Keratinocyte (primary cell): ENCODE measurements at regions not wholly inside any gene's neighbourhood (a gene's known extent, or its start where the extent isn't known, plus 50 kb on each side); places are given as distances from the start of the nearest gene placed in this dataset.

Experiments
- DNase-seq: peaks from one replicate; pipeline ENCODE4 v3.0.0-alpha.2; 2011; ENCODE audit warnings: low read depth, missing footprints, low spot score
- FAIRE-seq: peaks from 2 replicates; lab custom pipeline; 2011; peaks lifted over from hg19 to GRCh38; lab: Jason Lieb, UNC
- H2AFZ ChIP-seq: 2 replicates; pipeline ENCODE4 v1.6.0; 2012; ENCODE audit warnings: low read length, control low read depth, inconsistent platforms; ENCODE audit not compliant: control insufficient read depth
- H3K27ac ChIP-seq: 2 replicates; pipeline ENCODE4 v1.5.1; 2011; ENCODE audit warnings: low read length; ENCODE audit not compliant: control insufficient read depth, insufficient read depth
- H3K27me3 ChIP-seq: 3 replicates; pipeline ENCODE4 v1.6.0; 2011; ENCODE audit warnings: low read length; ENCODE audit not compliant: control insufficient read depth, insufficient read depth; ENCODE audit errors: extremely low read depth
- H3K36me3 ChIP-seq, 2 experiments: 2 replicates in 1 of 2; 3 replicates in 1 of 2; pipeline ENCODE4 v1.5.1; 2011; ENCODE audit warnings: low read length in 2 of 2, mild to moderate bottlenecking in 1 of 2; ENCODE audit not compliant: control insufficient read depth in 2 of 2, insufficient read depth in 2 of 2; ENCODE audit errors: extremely low read depth in 1 of 2
- H3K4me1 ChIP-seq: 3 replicates; pipeline ENCODE4 v1.5.1; 2011; ENCODE audit warnings: low read length; ENCODE audit not compliant: control insufficient read depth, insufficient read depth; ENCODE audit errors: extremely low read depth
- H3K4me2 ChIP-seq: 3 replicates; pipeline ENCODE4 v1.6.0; 2011; ENCODE audit warnings: low read depth, low read length; ENCODE audit not compliant: control insufficient read depth, insufficient read depth; ENCODE audit errors: extremely low read depth
- H3K4me3 ChIP-seq, 3 experiments: fragments of 200-600 bp in 1 of 3; sonication (generic) in 1 of 3; 2 replicates in 2 of 3; 3 replicates in 1 of 3; pipeline ENCODE4 v1.5.1; 2011 to 2016; ENCODE audit warnings: low read length in 3 of 3, mild to moderate bottlenecking in 3 of 3, control low read depth in 2 of 3, inconsistent platforms in 1 of 3, low read depth in 1 of 3, mixed read lengths in 1 of 3, mixed run types in 1 of 3, moderate library complexity in 1 of 3; ENCODE audit not compliant: control insufficient read depth in 2 of 3, insufficient read depth in 2 of 3; ENCODE audit errors: extremely low read depth in 1 of 3
- H3K79me2 ChIP-seq: 2 replicates; pipeline ENCODE4 v1.6.0; 2012; ENCODE audit warnings: low read length; ENCODE audit not compliant: control insufficient read depth, insufficient read depth
- H3K9ac ChIP-seq: 3 replicates; pipeline ENCODE4 v1.6.0; 2011; ENCODE audit warnings: low read length; ENCODE audit not compliant: control insufficient read depth, insufficient read depth; ENCODE audit errors: extremely low read depth
- H3K9me1 ChIP-seq: 3 replicates; pipeline ENCODE4 v1.6.0; 2011; ENCODE audit warnings: low read length; ENCODE audit not compliant: control insufficient read depth, insufficient read depth; ENCODE audit errors: extremely low read depth
- H3K9me3 ChIP-seq: 2 replicates; pipeline ENCODE4 v1.5.1; 2012; ENCODE audit warnings: low read depth, low read length; ENCODE audit not compliant: control insufficient read depth
- H4K20me1 ChIP-seq: 3 replicates; pipeline ENCODE4 v1.6.0; 2011; ENCODE audit warnings: low read length; ENCODE audit not compliant: control insufficient read depth, insufficient read depth; ENCODE audit errors: extremely low read depth
- CTCF ChIP-seq, 3 experiments: IDR thresholded peaks in 1 of 3; conservative IDR thresholded peaks in 1 of 3; optimal IDR thresholded peaks in 1 of 3; 2 replicates in 2 of 3; 3 replicates in 1 of 3; pipeline versions ENCODE3 to v1.5.1; 2011; ENCODE audit warnings: low read length in 3 of 3, mild to moderate bottlenecking in 3 of 3, moderate library complexity in 2 of 3, control low read depth in 1 of 3, inconsistent platforms in 1 of 3; ENCODE audit not compliant: insufficient read depth in 2 of 3; ENCODE audit errors: extremely low read depth in 1 of 3
- EZH2 ChIP-seq: IDR thresholded peaks from one replicate; pipeline ENCODE4 v1.6.1; 2012; ENCODE audit warnings: inconsistent platforms, mild to moderate bottlenecking, low read length, moderate library complexity
- dilution Hi-C: fragments of 300-500 bp; cut with MboI; formaldehyde crosslinking; loops from one replicate; pipeline ENCODE4 v1.7.0; 2020; ENCODE audit warnings: low sequenced_read_pairs; ENCODE audit not compliant: extremely low pct_ligation_motif_present

GRCh38 chr2:71951083-71951468, 196.6 kb downstream of the CYP26B1 start:
- TF ChIP-seq CTCF (optimal IDR thresholded peaks at IDR 0.05 in 1 of 3, IDR thresholded peaks at IDR 0.05 in 1 of 3, conservative IDR thresholded peaks at IDR 0.05 in 1 of 3; ENCODE audit: extremely low read depth in 1 of 3, insufficient read depth in 2 of 3, low read length in 3 of 3) (no peak), EZH2 (no peak)
- DNase-seq (no peak), FAIRE-seq (no peak)
- H3K9ac ChIP-seq = no peak overlapping the region
- no peak overlapping the region for H2AFZ ChIP-seq
- dilution Hi-C loops = no loop called here
- no peaks in the 10 kb centered on the region for H4K20me1 ChIP-seq
- H3K4me2 ChIP-seq = no peak overlapping the region
- H3K36me3 ChIP-seq = no peaks in the 10 kb centered on the region
- no peak overlapping the region for H3K27ac ChIP-seq
- no peaks in the 10 kb centered on the region for H3K79me2 ChIP-seq
- no peaks in the 10 kb centered on the region for H3K9me1 ChIP-seq
- no peaks in the 10 kb centered on the region for H3K9me3 ChIP-seq
- H3K4me1 ChIP-seq = peaks cover 19% of the 10 kb centered on the region
- no peak overlapping the region for H3K4me3 ChIP-seq
- no peaks in the 10 kb centered on the region for H3K27me3 ChIP-seq

- Histone ChIP-seq H4K20me1 (no peaks in the 10 kb centered on the region), H2AFZ (no peak overlapping the region), H3K27me3 (no peaks in the 10 kb centered on the region), H3K79me2 (no peaks in the 10 kb centered on the region), H3K4me2 (no peak overlapping the region), H3K9me1 (no peaks in the 10 kb centered on the region), H3K36me3 (no peaks in the 10 kb centered on the region), H3K27ac (no peak overlapping the region), H3K9me3 (no peaks in the 10 kb centered on the region), H3K4me1 (peaks cover 19% of the 10 kb centered on the region), H3K9ac (no peak overlapping the region), H3K4me3 (no peak overlapping the region)
- no peak for TF ChIP-seq CTCF (optimal IDR thresholded peaks at IDR 0.05 in 1 of 3, IDR thresholded peaks at IDR 0.05 in 1 of 3, conservative IDR thresholded peaks at IDR 0.05 in 1 of 3; ENCODE audit: extremely low read depth in 1 of 3, insufficient read depth in 2 of 3, low read length in 3 of 3)
- no peak for TF ChIP-seq EZH2
- FAIRE-seq = no peak
- dilution Hi-C loops = no loop called here
- DNase-seq = no peak
These were observed 197.2 kb downstream of the CYP26B1 start for GRCh38 chr2:71950256-71951082.
